BE2C (cell line): ENCODE measurements at regions not wholly inside any gene's neighbourhood (a gene's known extent, or its start where the extent isn't known, plus 50 kb on each side); places are given as distances from the start of the nearest gene placed in this dataset.

Source experiments
- DNase-seq: peaks from one replicate; pipeline ENCODE4 v3.0.0-alpha.2; 2020
- H3K27me3 ChIP-seq: fragments of 250-450 bp; sonication (Bioruptor Pico); 2 replicates; pipeline ENCODE4 v1.5.1; 2020; ENCODE audit warnings: mild to moderate bottlenecking
- H3K36me3 ChIP-seq: fragments of 250-450 bp; sonication (Bioruptor Pico); 2 replicates; pipeline ENCODE4 v1.5.1; 2020; ENCODE audit warnings: mild to moderate bottlenecking
- H3K4me1 ChIP-seq: fragments of 250-450 bp; sonication (Bioruptor Pico); 2 replicates; pipeline ENCODE4 v1.5.1; 2020
- H3K4me3 ChIP-seq: 2 replicates; pipeline ENCODE4 v1.5.1; 2011; ENCODE audit warnings: low read depth, low read length
- H3K9me3 ChIP-seq: fragments of 250-450 bp; sonication (Bioruptor Pico); 2 replicates; pipeline ENCODE4 v1.5.1; 2020
- CTCF ChIP-seq: IDR thresholded peaks from 2 replicates; pipeline ENCODE4 v1.5.1; 2012; ENCODE audit warnings: mild to moderate bottlenecking, low read depth, low read length

GRCh38 chr10:111926286-111926685 lies 257.3 kb downstream of the GPAM start:
- DNase-seq, result no peak
- Histone ChIP-seq H3K27me3 (no peaks in the 10 kb centered on the region), H3K4me3 (no peak overlapping the region), H3K9me3 (no peaks in the 10 kb centered on the region), H3K36me3 (no peaks in the 10 kb centered on the region), H3K4me1 (no peaks in the 10 kb centered on the region)
- TF ChIP-seq CTCF, result no peak

- Histone ChIP-seq H3K9me3 (no peaks in the 10 kb centered on the region), H3K4me1 (no peaks in the 10 kb centered on the region), H3K36me3 (no peaks in the 10 kb centered on the region), H3K4me3 (no peak overlapping the region), H3K27me3 (no peaks in the 10 kb centered on the region)
- no peak for DNase-seq
- TF ChIP-seq CTCF, result peak; percentile 30; the same call in 1 of the 2 replicates
Measured at GRCh38 chr10:111933937-111934336, 249.6 kb downstream of the GPAM start.

GRCh38 chr10:111934931-111935330 lies 248.6 kb downstream of the GPAM start:
- H3K4me1 ChIP-seq, result no peaks in the 10 kb centered on the region
- TF ChIP-seq CTCF, result no peak
- H3K4me3 ChIP-seq, result no peak overlapping the region
- H3K36me3 ChIP-seq, result no peaks in the 10 kb centered on the region
- no peak for DNase-seq
- H3K9me3 ChIP-seq, result no peaks in the 10 kb centered on the region
- H3K27me3 ChIP-seq, result no peaks in the 10 kb centered on the region

- Histone ChIP-seq H3K9me3 (no peaks in the 10 kb centered on the region), H3K4me3 (no peak overlapping the region), H3K36me3 (no peaks in the 10 kb centered on the region), H3K27me3 (no peaks in the 10 kb centered on the region), H3K4me1 (no peaks in the 10 kb centered on the region)
- no peak for DNase-seq
- no peak for TF ChIP-seq CTCF
Measured at GRCh38 chr10:111936143-111936542, 247.4 kb downstream of the GPAM start.

GRCh38 chr10:111944331-111944730 lies 239.2 kb downstream of the GPAM start:
- DNase-seq, result peak; percentile 17
- no peaks in the 10 kb centered on the region for H3K36me3 ChIP-seq
- H3K4me3 ChIP-seq, result no peak overlapping the region
- no peaks in the 10 kb centered on the region for H3K9me3 ChIP-seq
- H3K27me3 ChIP-seq, result no peaks in the 10 kb centered on the region
- no peaks in the 10 kb centered on the region for H3K4me1 ChIP-seq
- TF ChIP-seq CTCF, result no peak

- Histone ChIP-seq H3K27me3 (no peaks in the 10 kb centered on the region), H3K36me3 (no peaks in the 10 kb centered on the region), H3K4me1 (no peaks in the 10 kb centered on the region; the same call in 1 of the 2 replicates), H3K4me3 (no peak overlapping the region), H3K9me3 (no peaks in the 10 kb centered on the region; the same call in 1 of the 2 replicates)
- no peak for TF ChIP-seq CTCF
- DNase-seq, result no peak
Measured at GRCh38 chr10:111953949-111954348, 229.6 kb downstream of the GPAM start.
